Suprapubic skin (tissue), 4 donors: ENCODE measurements at regions not wholly inside any gene's neighbourhood (a gene's known extent, or its start where the extent isn't known, plus 50 kb on each side); places are given as distances from the start of the nearest gene placed in this dataset.

ENCODE experiments used
- DNase-seq, 2 donors: peaks; one replicate each; pipeline ENCODE4 v3.0.0-alpha.2; 2019; ENCODE audit warnings: low spot score in 2 of 2
- H3K27ac ChIP-seq: fragments of 200-600 bp; sonication (generic); one replicate; pipeline ENCODE4 v1.5.1; 2019
- H3K27me3 ChIP-seq: fragments of 200-600 bp; sonication (generic); one replicate; pipeline ENCODE4 v1.5.1; 2019
- H3K36me3 ChIP-seq: fragments of 200-600 bp; sonication (generic); one replicate; pipeline ENCODE4 v1.5.1; 2019
- H3K4me1 ChIP-seq: fragments of 200-600 bp; sonication (generic); one replicate; pipeline ENCODE4 v1.5.1; 2019
- H3K4me3 ChIP-seq: fragments of 200-600 bp; sonication (generic); one replicate; pipeline ENCODE4 v1.5.1; 2019; ENCODE audit warnings: mild to moderate bottlenecking
- H3K9me3 ChIP-seq: fragments of 200-600 bp; sonication (generic); one replicate; pipeline ENCODE4 v1.5.1; 2019
- CTCF ChIP-seq, 2 donors: fragments of 200-600 bp in 1 of 2; fragments of 450-650 bp in 1 of 2; sonication (generic) in 1 of 2; IDR thresholded peaks; one replicate each; pipeline ENCODE4 v1.5.1; 2016 to 2019; ENCODE audit warnings: antibody characterized with exemption in 2 of 2, mild to moderate bottlenecking in 1 of 2, moderate library complexity in 1 of 2
- EP300 ChIP-seq: sonication (generic); formaldehyde crosslinking; IDR thresholded peaks from one replicate; pipeline ENCODE4 v1.6.1; 2017; ENCODE audit warnings: antibody characterized with exemption
- POLR2A ChIP-seq, 2 donors: fragments of 450-650 bp; IDR thresholded peaks; one replicate each; pipeline ENCODE4 v1.6.1; 2017; ENCODE audit warnings: antibody characterized with exemption in 2 of 2, mild to moderate bottlenecking in 2 of 2, moderate library complexity in 2 of 2
- POLR2AphosphoS5 ChIP-seq, 3 donors: sonication (generic); formaldehyde crosslinking; IDR thresholded peaks; one replicate each; pipeline ENCODE4 v1.6.1; 2017; ENCODE audit warnings: antibody characterized with exemption in 3 of 3
- WGBS: methylation state at CpG from one replicate; pipeline ENCODE4 v1.1.5; 2018; 5-methylcytosine and 5-hydroxymethylcytosine counted together

GRCh38 chr4:107275225-107275624 lies 239.1 kb upstream of the DKK2 start:
- Histone ChIP-seq H3K4me3 (no peak overlapping the region), H3K36me3 (no peaks in the 10 kb centered on the region), H3K27ac (no peak overlapping the region), H3K9me3 (no peaks in the 10 kb centered on the region), H3K27me3 (no peaks in the 10 kb centered on the region), H3K4me1 (no peaks in the 10 kb centered on the region)
- TF ChIP-seq EP300 = no peak
- TF ChIP-seq POLR2A (IDR thresholded peaks at IDR 0.05) = no peak
- TF ChIP-seq POLR2AphosphoS5 (IDR thresholded peaks at IDR 0.05) = no peak
- TF ChIP-seq CTCF (IDR thresholded peaks at IDR 0.05) = no peak
- DNase-seq = no peak

GRCh38 chr4:107270614-107271013 lies 234.5 kb upstream of the DKK2 start:
- Histone ChIP-seq H3K36me3 (no peaks in the 10 kb centered on the region), H3K27ac (no peak overlapping the region), H3K9me3 (no peaks in the 10 kb centered on the region), H3K4me1 (no peaks in the 10 kb centered on the region), H3K27me3 (no peaks in the 10 kb centered on the region), H3K4me3 (no peak overlapping the region)
- no peak for DNase-seq
- 83% methylated on average over 3 of the region's 3 CpGs for WGBS
- TF ChIP-seq EP300 (no peak), POLR2A (IDR thresholded peaks at IDR 0.05) (no peak), CTCF (IDR thresholded peaks at IDR 0.05) (no peak), POLR2AphosphoS5 (IDR thresholded peaks at IDR 0.05) (no peak)

- TF ChIP-seq POLR2A (IDR thresholded peaks at IDR 0.05) = no peak
- TF ChIP-seq EP300 = no peak
- no peak for TF ChIP-seq CTCF (IDR thresholded peaks at IDR 0.05)
- no peak for TF ChIP-seq POLR2AphosphoS5 (IDR thresholded peaks at IDR 0.05)
These were observed 233.1 kb upstream of the DKK2 start for GRCh38 chr4:107269175-107269574.

GRCh38 chr4:107265859-107266258 lies 229.7 kb upstream of the DKK2 start:
- WGBS = 90% methylated on average over 6 of the region's 6 CpGs

More at GRCh38 chr4:107269175-107269574, 233.1 kb upstream of the DKK2 start:
- no peak for DNase-seq
- Histone ChIP-seq H3K27ac (no peak overlapping the region), H3K4me1 (no peaks in the 10 kb centered on the region), H3K27me3 (no peaks in the 10 kb centered on the region), H3K9me3 (no peaks in the 10 kb centered on the region), H3K4me3 (no peak overlapping the region), H3K36me3 (no peaks in the 10 kb centered on the region)
- WGBS = no CpG with 5 or more reads among the region's 2 CpGs

GRCh38 chr4:107261241-107261874 lies 225.2 kb upstream of the DKK2 start:
- TF ChIP-seq CTCF (IDR thresholded peaks at IDR 0.05) (no peak), POLR2AphosphoS5 (IDR thresholded peaks at IDR 0.05) (no peak), POLR2A (IDR thresholded peaks at IDR 0.05) (no peak), EP300 (no peak)
- no peak for DNase-seq
- WGBS = 50% methylated on average over 3 of the region's 3 CpGs
- H3K36me3 ChIP-seq = no peaks in the 10 kb centered on the region
- H3K27ac ChIP-seq = no peak overlapping the region
- no peak overlapping the region for H3K4me3 ChIP-seq
- H3K9me3 ChIP-seq = no peaks in the 10 kb centered on the region
- no peaks in the 10 kb centered on the region for H3K4me1 ChIP-seq
- no peaks in the 10 kb centered on the region for H3K27me3 ChIP-seq

More at GRCh38 chr4:107265859-107266258, 229.7 kb upstream of the DKK2 start:
- Histone ChIP-seq H3K4me1 (no peaks in the 10 kb centered on the region), H3K27ac (no peak overlapping the region), H3K36me3 (no peaks in the 10 kb centered on the region), H3K27me3 (no peaks in the 10 kb centered on the region), H3K9me3 (no peaks in the 10 kb centered on the region), H3K4me3 (no peak overlapping the region)
- DNase-seq = no peak
- TF ChIP-seq POLR2A (IDR thresholded peaks at IDR 0.05) (no peak), EP300 (no peak), CTCF (IDR thresholded peaks at IDR 0.05) (no peak)
